Activated CD4-positive, alpha-beta T cell treated with anti-CD3 and anti-CD28 coated beads, Interleukin-10, Interleukin-2, amounts not matched to agents 100 ng/mL and 50 ng/mL, durations not matched to agents 16 hours and 8 hours (primary cell): ENCODE measurements at regions not wholly inside any gene's neighbourhood (a gene's known extent, or its start where the extent isn't known, plus 50 kb on each side); places are given as distances from the start of the nearest gene placed in this dataset.

Source experiments
- DNase-seq: peaks from one replicate; pipeline ENCODE4 v3.0.0-alpha.2; 2020

GRCh38 chr15:35736150-35736549, 190.2 kb upstream of the DPH6 start:
- no peak for DNase-seq

DNA sequence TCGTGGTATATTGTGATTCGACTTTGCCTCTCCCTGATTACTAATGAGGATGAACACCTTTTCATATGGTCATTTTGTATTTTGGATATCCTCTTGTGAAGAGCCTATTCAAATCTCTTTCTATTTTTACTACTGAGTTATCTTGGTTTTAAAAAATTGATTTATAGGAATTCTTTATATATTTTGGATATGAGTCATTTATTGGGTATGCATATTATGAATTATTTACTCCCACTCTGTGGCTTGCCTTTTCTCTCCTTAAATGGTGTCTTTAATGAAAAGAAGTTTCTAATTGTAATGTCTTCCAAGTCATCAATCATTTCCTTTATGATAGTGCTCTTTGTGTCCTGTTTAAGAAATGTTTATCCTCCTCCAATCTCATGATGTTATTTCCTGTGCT, 191.5 kb upstream of the DPH6 start:
- no peak for DNase-seq

- DNase-seq, result peak; percentile 4
These were observed 192.4 kb upstream of the DPH6 start for GRCh38 chr15:35738370-35738769.

- DNase-seq, result no peak
These were observed 194.8 kb upstream of the DPH6 start for GRCh38 chr15:35740761-35741160.

DNA sequence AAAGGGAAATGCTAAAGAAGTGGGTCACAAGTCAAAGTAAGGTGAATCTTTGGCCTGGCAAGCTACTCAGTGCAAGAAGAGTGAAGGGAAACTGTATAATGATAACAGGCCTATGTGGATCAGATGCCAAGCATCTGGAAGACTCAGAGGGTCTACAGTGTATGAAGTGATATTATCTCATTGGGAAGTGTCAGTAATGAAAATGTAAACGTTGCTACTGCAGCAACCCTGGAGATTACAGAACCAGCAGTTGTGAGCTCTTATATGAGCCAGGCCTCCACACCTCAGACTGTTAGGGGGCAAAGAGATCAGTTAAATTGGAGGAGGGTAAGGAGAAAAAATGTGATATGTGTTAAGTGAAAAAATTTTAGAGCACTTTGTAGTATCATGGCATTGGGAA, 195.4 kb upstream of the DPH6 start:
- no peak for DNase-seq

DNA sequence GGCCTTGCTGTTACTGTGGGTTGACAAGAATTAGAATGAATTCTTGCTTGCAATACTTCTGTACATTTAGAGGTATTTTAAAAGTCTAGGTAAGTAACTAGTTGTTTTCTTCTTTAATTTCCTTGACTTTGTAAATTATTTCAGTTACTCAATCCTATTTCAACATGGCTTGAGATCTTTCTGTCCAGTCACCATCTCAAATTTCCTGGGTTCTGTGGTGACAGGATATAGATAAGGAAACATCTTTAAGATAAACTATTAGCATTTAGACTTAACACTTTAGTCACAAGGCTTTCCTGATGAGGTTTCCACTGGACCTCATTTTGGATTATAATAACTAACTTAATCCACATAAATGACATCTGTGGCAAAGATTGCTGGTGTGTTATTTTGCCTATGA, 195.9 kb upstream of the DPH6 start:
- no peak for DNase-seq

DNA sequence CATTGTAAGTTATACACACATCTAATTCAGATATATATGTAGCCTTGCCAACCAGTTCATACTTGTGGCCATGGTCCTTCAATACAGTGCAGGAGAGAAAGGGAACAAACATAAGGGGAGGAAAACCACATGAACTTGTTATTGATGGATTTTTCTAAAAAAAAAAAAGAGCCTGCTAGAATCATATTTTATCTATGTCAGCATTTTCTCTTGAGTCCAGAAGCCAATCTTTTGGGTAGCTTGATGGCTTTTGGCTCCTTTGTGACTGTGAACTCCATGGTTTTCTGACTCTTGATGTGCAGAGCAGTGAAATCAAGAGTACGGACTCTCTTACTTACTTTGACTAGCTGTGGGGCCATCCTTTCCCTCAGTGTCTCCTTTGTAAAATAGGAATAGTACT, 197.4 kb upstream of the DPH6 start:
- DNase-seq, result no peak

GRCh38 chr15:35746121-35746520, 200.2 kb upstream of the DPH6 start:
- no peak for DNase-seq

DNA sequence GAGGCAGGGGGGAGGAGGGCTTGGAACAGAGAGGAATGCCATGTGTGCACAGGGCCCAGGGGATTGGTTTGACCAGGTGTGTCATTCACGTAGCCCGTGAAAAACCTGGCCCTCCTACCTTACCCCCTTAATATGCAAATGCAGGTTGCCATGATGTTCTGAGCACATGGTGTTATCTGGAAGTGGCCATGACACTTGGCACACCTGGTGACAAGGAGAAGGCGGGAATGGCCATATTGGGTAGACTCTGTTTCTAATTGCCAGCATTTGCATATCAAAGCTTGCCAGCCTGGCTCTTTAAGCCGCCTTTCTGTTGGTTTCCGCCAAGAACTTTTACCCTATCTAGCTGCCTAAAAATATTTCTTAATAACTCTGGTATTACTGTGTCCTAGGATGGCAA, 202.1 kb upstream of the DPH6 start:
- no peak for DNase-seq

- no peak for DNase-seq
These were observed 204.1 kb upstream of the DPH6 start for GRCh38 chr15:35750051-35750450.

DNA sequence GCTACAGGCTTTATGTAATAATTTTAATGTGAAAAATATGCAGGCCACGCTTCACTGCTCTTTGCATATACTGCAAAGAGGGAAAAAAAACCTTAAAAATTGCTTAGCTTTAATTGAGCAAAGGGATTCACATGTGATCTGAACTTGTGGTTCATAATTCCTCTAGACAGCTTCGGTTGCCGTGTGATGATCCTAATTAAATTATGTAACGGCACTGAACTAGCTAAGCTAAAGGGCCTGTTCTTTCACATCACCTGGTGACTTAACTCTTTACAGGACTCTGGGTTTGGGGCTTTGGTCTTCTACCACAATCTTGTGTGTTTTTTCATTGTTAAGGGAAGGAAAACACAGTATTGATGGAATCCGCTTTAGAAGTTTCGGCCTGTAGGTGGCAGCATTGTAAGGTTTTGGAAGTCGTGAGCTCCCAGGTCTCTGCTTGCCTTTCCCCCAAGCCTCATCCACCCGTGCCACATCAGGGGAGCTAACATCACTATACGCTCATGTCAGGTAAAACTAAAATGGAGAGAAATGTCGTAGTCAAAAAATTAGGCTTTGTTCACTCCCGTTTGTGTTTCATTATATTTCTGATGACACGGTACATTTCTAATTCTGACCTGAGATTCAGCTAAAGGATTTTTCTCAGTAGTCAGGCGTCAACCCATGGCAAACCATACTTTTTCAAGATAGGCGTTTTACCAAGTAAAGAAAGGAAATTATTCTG, 205.6 kb upstream of the DPH6 start:
- DNase-seq, result peak; percentile 65

GRCh38 chr15:35752134-35752466, 206.1 kb upstream of the DPH6 start:
- DNase-seq, result no peak

- no peak for DNase-seq
These were observed 207.5 kb upstream of the DPH6 start for GRCh38 chr15:35753486-35753885.

DNA sequence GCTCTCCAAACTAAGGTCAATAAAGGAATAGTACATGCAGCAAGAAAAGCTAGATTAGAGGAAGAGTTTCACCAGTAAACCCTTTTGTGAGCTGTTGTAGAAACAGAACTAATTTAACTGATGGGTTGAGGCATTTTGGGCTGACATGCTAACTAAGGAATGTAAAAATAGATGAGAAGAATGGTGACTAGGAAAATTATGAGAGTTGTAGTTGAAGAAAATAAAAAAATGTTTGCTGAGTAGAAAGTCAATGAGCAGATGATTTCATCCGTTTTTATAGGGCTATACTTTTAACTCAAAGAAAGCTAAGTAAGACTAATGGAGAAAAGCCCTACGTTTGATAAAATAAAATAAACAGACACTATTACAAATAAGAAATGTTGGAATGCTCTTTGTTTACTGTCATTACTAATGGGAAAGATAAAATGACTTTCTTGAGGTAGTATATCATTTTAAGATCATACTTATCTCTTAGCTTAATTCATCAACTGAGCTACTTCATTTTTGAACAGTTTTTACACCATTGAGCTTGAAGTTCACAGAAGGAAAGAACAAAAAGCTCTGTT, 209.4 kb upstream of the DPH6 start:
- DNase-seq, result no peak

GRCh38 chr15:35756623-35757022, 210.7 kb upstream of the DPH6 start:
- no peak for DNase-seq

DNA sequence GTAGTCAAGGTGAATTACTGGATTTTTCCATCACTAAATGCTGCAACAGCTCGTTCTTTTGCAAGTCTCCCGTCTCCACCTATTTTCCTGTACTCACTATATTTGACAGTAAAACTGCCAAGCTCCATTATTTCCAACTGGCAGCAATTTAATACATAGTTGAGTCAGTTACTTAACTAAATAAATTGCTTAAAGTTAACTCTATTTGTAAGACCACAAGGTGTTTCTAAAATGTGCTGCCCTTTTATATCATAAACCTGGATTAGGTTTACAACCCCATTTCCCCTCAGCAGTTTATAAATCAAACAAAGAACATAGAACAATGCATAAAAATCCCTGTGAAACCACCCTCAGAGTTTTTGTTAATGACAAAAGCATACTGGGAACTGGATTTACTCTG, 211.4 kb upstream of the DPH6 start:
- DNase-seq, result no peak

- DNase-seq, result no peak
These were observed 211.8 kb upstream of the DPH6 start for GRCh38 chr15:35757765-35758164.

DNA sequence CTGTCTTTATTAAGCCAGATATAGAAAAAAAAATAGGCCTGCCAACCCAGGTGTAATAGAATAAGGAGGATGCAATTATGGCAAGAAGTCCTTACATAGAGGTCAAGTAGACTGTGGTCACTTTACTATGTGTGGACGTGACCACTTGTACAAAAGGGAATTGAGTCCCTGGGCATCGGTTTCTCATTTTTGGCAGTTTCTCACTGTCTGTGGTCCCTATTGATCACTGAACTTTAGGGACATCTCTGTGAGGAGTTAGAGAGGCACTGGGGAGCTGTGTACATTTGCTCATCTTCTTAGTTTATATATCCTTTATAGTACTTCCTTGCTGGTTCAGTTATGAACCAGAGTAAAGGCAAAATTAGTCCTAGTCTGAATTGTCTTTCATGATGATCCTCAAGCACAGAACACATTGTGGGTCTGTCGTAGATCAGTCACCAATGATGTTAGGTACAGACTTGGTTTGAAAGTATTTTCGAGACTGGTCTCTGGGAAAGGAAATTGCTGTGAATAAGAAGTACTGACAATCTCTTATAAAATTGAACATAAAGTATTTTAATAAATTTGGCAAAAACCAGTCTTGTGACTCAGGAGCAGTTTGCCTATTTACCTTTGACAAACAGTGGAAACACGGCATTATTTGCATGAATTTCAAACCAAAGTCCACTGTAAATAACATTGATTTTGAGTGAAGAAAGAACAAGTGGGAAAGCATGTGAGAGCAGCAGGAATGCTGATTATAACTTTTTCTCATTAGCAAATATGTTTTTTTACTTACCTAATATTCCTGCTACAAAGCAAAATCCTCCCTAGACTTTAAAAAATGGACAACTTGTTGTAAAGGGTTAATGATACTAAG, 218.9 kb upstream of the DPH6 start:
- no peak for DNase-seq

DNA sequence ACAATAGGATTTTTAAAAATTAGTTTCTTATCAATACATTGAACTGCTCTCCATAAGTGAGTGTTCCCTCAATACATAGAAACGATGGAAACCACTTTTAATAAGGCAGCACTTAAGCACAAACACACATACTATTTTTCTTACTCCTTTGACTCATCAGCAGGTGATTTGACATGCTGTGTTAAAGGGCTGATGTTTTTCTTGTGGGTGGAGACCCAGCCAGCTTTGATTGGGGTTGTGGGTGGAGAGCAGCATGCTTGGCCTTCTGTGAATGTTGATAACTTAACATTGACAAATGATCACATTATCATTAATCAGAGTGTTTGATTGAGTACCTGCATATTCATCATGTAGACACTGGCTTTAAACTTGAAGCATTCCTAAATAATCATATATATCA, 223.0 kb upstream of the DPH6 start:
- no peak for DNase-seq

DNA sequence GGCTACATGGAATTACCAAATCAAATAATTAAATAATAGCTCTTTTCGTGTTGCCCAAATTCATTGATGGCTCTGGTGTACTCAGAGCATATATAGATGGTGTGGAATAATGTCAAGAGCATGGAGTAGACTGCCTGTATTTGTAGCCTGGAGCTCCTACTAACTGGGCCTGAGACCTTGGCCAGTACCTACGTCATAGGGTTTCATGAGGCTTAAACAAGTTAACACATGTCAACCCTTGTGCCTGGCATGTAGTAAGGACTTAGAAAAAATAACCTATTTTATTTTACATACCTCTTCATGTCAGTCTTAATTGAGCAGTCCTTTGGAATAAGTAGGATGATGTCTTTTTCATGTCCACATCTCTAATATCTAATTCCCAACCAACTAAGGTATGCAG, 223.7 kb upstream of the DPH6 start:
- DNase-seq, result no peak

- DNase-seq, result no peak
These were observed 225.9 kb upstream of the DPH6 start for GRCh38 chr15:35771746-35772442.

GRCh38 chr15:35774653-35775052, 228.7 kb upstream of the DPH6 start:
- DNase-seq, result no peak

- DNase-seq, result no peak
These were observed 229.5 kb upstream of the DPH6 start for GRCh38 chr15:35775471-35775870.

GRCh38 chr15:35777061-35777460, 231.1 kb upstream of the DPH6 start:
- DNase-seq, result no peak
